HepG2 (cell line): ENCODE measurements at regions not wholly inside any gene's neighbourhood (a gene's known extent, or its start where the extent isn't known, plus 50 kb on each side); places are given as distances from the start of the nearest gene placed in this dataset.

Source experiments
- ATAC-seq: fragments of 200-7000 bp; cut with Tn5 transposase; 3 replicates; pipeline ENCODE4 v1.9.1; 2020; ENCODE audit warnings: mild to moderate bottlenecking, moderate library complexity
- BruUV-seq: library from RNA; stranded (reverse); fragments of 400-500 nt; replicated peaks from 2 replicates; lab custom pipeline; 2021; lab: Mats Ljungman, UMichigan
- CTCF ChIA-PET: fragments of 300-600 bp; formaldehyde crosslinking; extraction: SDS; loops from one replicate; lab custom pipeline; 2021; ENCODE audit warnings: low total read pairs, inconsistent platforms, low intra/inter-chr PET ratio; lab: Yijun Ruan, JAX
- POLR2A ChIA-PET: fragments of 350-600 bp; sonication (Branson Sonifier 250); formaldehyde crosslinking; loops from one replicate; lab custom pipeline; 2020; ENCODE audit warnings: antibody characterized with exemption, inconsistent platforms; lab: Yijun Ruan, JAX
- DNase-seq: peaks from one replicate; pipeline ENCODE4 v3.0.0-alpha.2; 2015; ENCODE audit warnings: low spot score
- FAIRE-seq: peaks from 3 replicates; lab custom pipeline; 2011; peaks lifted over from hg19 to GRCh38; lab: Jason Lieb, UNC
- H2AFZ ChIP-seq: one replicate; pipeline ENCODE4 v1.6.1; 2011; ENCODE audit warnings: low read length, inconsistent platforms
- H3K27ac ChIP-seq: fragments of 300-600 bp; 3 replicates; pipeline ENCODE4 v1.8.0; 2011; ENCODE audit warnings: mixed run types, mild to moderate bottlenecking, mixed read lengths, low read length, inconsistent platforms; ENCODE audit not compliant: insufficient read depth; ENCODE audit errors: extremely low read length
- H3K27me3 ChIP-seq, 2 experiments: fragments of 200-600 bp in 1 of 2; 2 replicates in 1 of 2; 3 replicates in 1 of 2; pipeline versions ENCODE4 v1.6.0 to v1.8.0; 2011; ENCODE audit warnings: low read length in 2 of 2, mild to moderate bottlenecking in 2 of 2, moderate library complexity in 2 of 2, inconsistent platforms in 1 of 2; ENCODE audit not compliant: insufficient read depth in 2 of 2, control insufficient read depth in 1 of 2
- H3K36me3 ChIP-seq, 2 experiments: fragments of 200-600 bp in 1 of 2; replicated peaks in 1 of 2; 2 replicates in 1 of 2; 3 replicates in 1 of 2; pipeline versions ENCODE4 v1.5.1 to v1.8.0; 2011; ENCODE audit warnings: low read length in 2 of 2, inconsistent platforms in 1 of 2; ENCODE audit not compliant: insufficient read depth in 2 of 2, control insufficient read depth in 1 of 2
- H3K4me1 ChIP-seq: 2 replicates; pipeline ENCODE4 v1.5.1; 2012; ENCODE audit warnings: low read length, inconsistent platforms; ENCODE audit not compliant: insufficient read depth
- H3K4me2 ChIP-seq: 2 replicates; pipeline ENCODE4 v1.6.0; 2011; ENCODE audit warnings: low read depth, low read length, inconsistent platforms
- H3K4me3 ChIP-seq, 3 experiments: fragments of 200-600 bp in 1 of 3; sonication (generic), shearing (Covaris generic) in 1 of 3; replicated peaks in 1 of 3; 2 replicates each; pipeline ENCODE4 v1.5.1; 2011 to 2016; ENCODE audit warnings: low read length in 3 of 3, inconsistent platforms in 2 of 3, low read depth in 2 of 3, mild to moderate bottlenecking in 2 of 3, control low read depth in 1 of 3, mixed read lengths in 1 of 3; ENCODE audit not compliant: insufficient read depth in 1 of 3
- H3K79me2 ChIP-seq: one replicate; pipeline ENCODE4 v1.6.1; 2011; ENCODE audit warnings: low read length, inconsistent platforms; ENCODE audit not compliant: insufficient read depth
- H3K9ac ChIP-seq: 2 replicates; pipeline ENCODE4 v1.6.0; 2011; ENCODE audit warnings: mild to moderate bottlenecking, low read depth, low read length, inconsistent platforms; ENCODE audit not compliant: insufficient read depth
- H3K9me3 ChIP-seq: 2 replicates; pipeline ENCODE4 v1.5.1; 2012; ENCODE audit warnings: mild to moderate bottlenecking, low read length
- H4K20me1 ChIP-seq: 2 replicates; pipeline ENCODE4 v1.6.0; 2011; ENCODE audit warnings: inconsistent platforms, mild to moderate bottlenecking, low read length, moderate library complexity; ENCODE audit not compliant: insufficient read depth
- BORCS8-MEF2B ChIP-seq: sonication (generic); formaldehyde crosslinking; IDR thresholded peaks from 2 replicates; pipeline ENCODE4 v1.8.0; 2022; ENCODE audit warnings: mild to moderate bottlenecking, missing genetic modification reagents
- DRAP1 ChIP-seq: IDR thresholded peaks from 2 replicates; pipeline ENCODE4 v1.6.1; 2016; ENCODE audit warnings: missing genetic modification reagents, missing compliant biosample characterization
- ELF1 ChIP-seq: sonication (generic); formaldehyde crosslinking; IDR thresholded peaks from 2 replicates; pipeline ENCODE4 v1.4.0; 2020; ENCODE audit warnings: missing genetic modification reagents
- KLF9 ChIP-seq: IDR thresholded peaks from 2 replicates; pipeline ENCODE4 v1.6.1; 2016; ENCODE audit warnings: low read depth
- MED13 ChIP-seq: sonication (generic); formaldehyde crosslinking; IDR thresholded peaks from 2 replicates; pipeline ENCODE4 v1.5.0; 2020; ENCODE audit warnings: missing genetic modification reagents
- SMAD1 ChIP-seq: sonication (generic); formaldehyde crosslinking; IDR thresholded peaks from 2 replicates; pipeline ENCODE4 v1.4.0; 2020; ENCODE audit warnings: missing genetic modification reagents, low read depth, mild to moderate bottlenecking, borderline replicate concordance
- TEAD3 ChIP-seq: optimal IDR thresholded peaks from 2 replicates; pipeline ENCODE3; 2016; ENCODE audit warnings: borderline replicate concordance
- ZBTB21 ChIP-seq: sonication (generic); formaldehyde crosslinking; IDR thresholded peaks from 2 replicates; pipeline ENCODE4 v1.4.0; 2020; ENCODE audit warnings: missing genetic modification reagents
- ZNF10 ChIP-seq: sonication (generic); formaldehyde crosslinking; IDR thresholded peaks from 2 replicates; pipeline ENCODE4 v1.4.0; 2020; ENCODE audit warnings: mild to moderate bottlenecking, low read depth, missing genetic modification reagents, borderline replicate concordance
- ZNF558 ChIP-seq: sonication (generic); formaldehyde crosslinking; IDR thresholded peaks from 2 replicates; pipeline ENCODE4 v1.9.0; 2022; ENCODE audit warnings: mild to moderate bottlenecking, missing genetic modification reagents, borderline replicate concordance
- ZNF780A ChIP-seq: sonication (generic); formaldehyde crosslinking; IDR thresholded peaks from 2 replicates; pipeline ENCODE4 v1.8.0; 2022; ENCODE audit warnings: mild to moderate bottlenecking, missing genetic modification reagents, moderate library complexity
- WGBS: methylation state at CpG from one replicate; pipeline ENCODE4 v1.1.6; 2017; ENCODE audit warnings: low lambda C conversion rate; 5-methylcytosine and 5-hydroxymethylcytosine counted together
- in situ Hi-C: cut with HindIII; loops from 2 replicates; pipeline ENCODE4 v1.10.0; 2017; ENCODE audit warnings: low pct_unique_long_range_greater_than_20kb; ENCODE audit not compliant: extremely low pct_ligation_motif_present
- intact Hi-C: fragments of 100-400 bp; cut with micrococcal nuclease; formaldehyde crosslinking; loops from one replicate; pipeline ENCODE4 v1.10.0; 2022; ENCODE audit not compliant: unreplicated experiment
- TF ChIP-seq, protein P1 (sequence below): sonication (generic); formaldehyde crosslinking; IDR thresholded peaks from 2 replicates; pipeline ENCODE4 v1.5.0; 2020; ENCODE audit warnings: mild to moderate bottlenecking, missing genetic modification reagents
- TF ChIP-seq, protein P2 (sequence below): sonication (generic); formaldehyde crosslinking; IDR thresholded peaks from 2 replicates; pipeline ENCODE4 v1.8.0; 2022; ENCODE audit warnings: mild to moderate bottlenecking, missing genetic modification reagents, borderline replicate concordance

- TF ChIP-seq, protein P1, sequence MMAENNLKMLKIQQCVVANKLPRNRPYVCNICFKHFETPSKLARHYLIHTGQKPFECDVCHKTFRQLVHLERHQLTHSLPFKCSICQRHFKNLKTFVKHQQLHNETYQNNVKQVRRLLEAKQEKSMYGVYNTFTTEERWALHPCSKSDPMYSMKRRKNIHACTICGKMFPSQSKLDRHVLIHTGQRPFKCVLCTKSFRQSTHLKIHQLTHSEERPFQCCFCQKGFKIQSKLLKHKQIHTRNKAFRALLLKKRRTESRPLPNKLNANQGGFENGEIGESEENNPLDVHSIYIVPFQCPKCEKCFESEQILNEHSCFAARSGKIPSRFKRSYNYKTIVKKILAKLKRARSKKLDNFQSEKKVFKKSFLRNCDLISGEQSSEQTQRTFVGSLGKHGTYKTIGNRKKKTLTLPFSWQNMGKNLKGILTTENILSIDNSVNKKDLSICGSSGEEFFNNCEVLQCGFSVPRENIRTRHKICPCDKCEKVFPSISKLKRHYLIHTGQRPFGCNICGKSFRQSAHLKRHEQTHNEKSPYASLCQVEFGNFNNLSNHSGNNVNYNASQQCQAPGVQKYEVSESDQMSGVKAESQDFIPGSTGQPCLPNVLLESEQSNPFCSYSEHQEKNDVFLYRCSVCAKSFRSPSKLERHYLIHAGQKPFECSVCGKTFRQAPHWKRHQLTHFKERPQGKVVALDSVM (CRISPR knock-in tag) = no peak
- TF ChIP-seq MED13 = no peak
- TF ChIP-seq SMAD1 (CRISPR knock-in tag) = no peak
- TF ChIP-seq ZNF558 (CRISPR knock-in tag) = no peak
- no peak for TF ChIP-seq ELF1 (CRISPR knock-in tag)
- no peak for TF ChIP-seq ZBTB21 (CRISPR knock-in tag)
- TF ChIP-seq BORCS8-MEF2B = no peak
- TF ChIP-seq KLF9 = no peak
- TF ChIP-seq TEAD3 (CRISPR knock-in tag) = no peak
- no peak for TF ChIP-seq ZNF10 (CRISPR knock-in tag)
- TF ChIP-seq, protein P2, sequence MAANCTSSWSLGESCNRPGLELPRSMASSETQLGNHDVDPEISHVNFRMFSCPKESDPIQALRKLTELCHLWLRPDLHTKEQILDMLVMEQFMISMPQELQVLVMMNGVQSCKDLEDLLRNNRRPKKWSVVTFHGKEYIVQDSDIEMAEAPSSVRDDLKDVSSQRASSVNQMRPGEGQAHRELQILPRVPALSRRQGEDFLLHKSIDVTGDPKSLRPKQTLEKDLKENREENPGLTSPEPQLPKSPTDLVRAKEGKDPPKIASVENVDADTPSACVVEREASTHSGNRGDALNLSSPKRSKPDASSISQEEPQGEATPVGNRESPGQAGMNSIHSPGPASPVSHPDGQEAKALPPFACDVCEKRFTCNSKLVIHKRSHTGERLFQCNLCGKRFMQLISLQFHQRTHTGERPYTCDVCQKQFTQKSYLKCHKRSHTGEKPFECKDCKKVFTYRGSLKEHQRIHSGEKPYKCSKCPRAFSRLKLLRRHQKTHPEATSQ (CRISPR knock-in tag) = no peak
- TF ChIP-seq ZNF780A (CRISPR knock-in tag) = no peak
Measured at GRCh38 chr5:40221255-40221654, 458.5 kb upstream of the PTGER4 start (continued).

- in situ Hi-C loops = no loop called here
- no peaks in the 10 kb centered on the region; a peak in 1 of 5 replicates for H3K27me3 ChIP-seq
Measured at GRCh38 chr5:40220260-40220659, 459.5 kb upstream of the PTGER4 start.

More at GRCh38 chr5:40220260-40220659, 459.5 kb upstream of the PTGER4 start:
- Histone ChIP-seq H3K9ac (no peak overlapping the region), H3K4me3 (no peak overlapping the region), H3K27ac (no peak overlapping the region), H4K20me1 (no peaks in the 10 kb centered on the region), H3K79me2 (no peaks in the 10 kb centered on the region), H3K9me3 (peaks cover 30% of the 10 kb centered on the region), H3K4me2 (no peak overlapping the region), H3K36me3 (no peaks in the 10 kb centered on the region), H3K4me1 (no peaks in the 10 kb centered on the region), H2AFZ (no peak overlapping the region)
- CTCF ChIA-PET = no interaction called here
- WGBS = 30% methylated on average over 2 of the region's 2 CpGs
- ATAC-seq = no peak
- intact Hi-C loops = no loop called here
- POLR2A ChIA-PET = no interaction called here
- no peak for DNase-seq
- no peak for FAIRE-seq
- BruUV-seq = no TSS peak
- no peak for TF ChIP-seq DRAP1
